Loucy (cell line): ENCODE measurements at regions not wholly inside any gene's neighbourhood (a gene's known extent, or its start where the extent isn't known, plus 50 kb on each side); places are given as distances from the start of the nearest gene placed in this dataset.

ENCODE experiments used
- H2AFZ ChIP-seq: fragments of 200-600 bp; sonication (generic); 2 replicates; pipeline ENCODE4 v1.6.0; 2016; ENCODE audit warnings: antibody characterized with exemption, mild to moderate bottlenecking, low read length, moderate library complexity
- H3F3A ChIP-seq: fragments of 200-600 bp; 2 replicates; pipeline ENCODE4 v1.6.0; 2016; ENCODE audit warnings: antibody characterized with exemption, low read depth, mild to moderate bottlenecking
- H3K27me3 ChIP-seq: fragments of 200-600 bp; sonication (generic); 2 replicates; pipeline ENCODE4 v1.6.1; 2014; ENCODE audit warnings: low read length, mild to moderate bottlenecking; ENCODE audit not compliant: insufficient read depth, poor library complexity, severe bottlenecking
- H3K36me3 ChIP-seq: fragments of 200-600 bp; sonication (generic); 2 replicates; pipeline ENCODE4 v1.6.1; 2016; ENCODE audit warnings: low read length; ENCODE audit not compliant: insufficient read depth
- H3K4me1 ChIP-seq: fragments of 200-600 bp; sonication (generic); 2 replicates; pipeline ENCODE4 v1.5.1; 2014; ENCODE audit warnings: low read length, mild to moderate bottlenecking; ENCODE audit not compliant: insufficient read depth, poor library complexity, severe bottlenecking
- H3K4me2 ChIP-seq: fragments of 200-600 bp; sonication (generic); 2 replicates; pipeline ENCODE4 v1.6.0; 2014; ENCODE audit warnings: antibody characterized with exemption, low read length, low read depth, mild to moderate bottlenecking; ENCODE audit not compliant: poor library complexity, severe bottlenecking
- H3K4me3 ChIP-seq: fragments of 200-600 bp; sonication (generic); 2 replicates; pipeline ENCODE4 v1.5.1; 2014; ENCODE audit warnings: low read length, mild to moderate bottlenecking, mixed read lengths; ENCODE audit not compliant: poor library complexity, severe bottlenecking
- H3K79me2 ChIP-seq: fragments of 200-600 bp; sonication (generic); 2 replicates; pipeline ENCODE4 v1.6.1; 2014; ENCODE audit warnings: low read length; ENCODE audit not compliant: insufficient read depth
- H3K9ac ChIP-seq: fragments of 200-600 bp; sonication (generic); 2 replicates; pipeline ENCODE4 v1.6.0; 2014; ENCODE audit warnings: mild to moderate bottlenecking, low read depth, low read length, moderate library complexity; ENCODE audit not compliant: poor library complexity, severe bottlenecking
- H3K9me2 ChIP-seq: fragments of 200-600 bp; sonication (generic); replicated peaks from 2 replicates; pipeline ENCODE4 v1.6.1; 2016; ENCODE audit warnings: low read depth, low read length, mixed read lengths
- H3K9me3 ChIP-seq: fragments of 200-600 bp; sonication (generic); 2 replicates; pipeline ENCODE4 v1.6.1; 2014; ENCODE audit warnings: mild to moderate bottlenecking, antibody characterized with exemption, low read length, low read depth; ENCODE audit not compliant: insufficient read depth
- H4K20me1 ChIP-seq: fragments of 200-600 bp; sonication (generic); 2 replicates; pipeline ENCODE4 v1.6.0; 2014; ENCODE audit warnings: antibody characterized with exemption, low read length, mild to moderate bottlenecking; ENCODE audit not compliant: insufficient read depth, poor library complexity, severe bottlenecking
- CTCF ChIP-seq: fragments of 200-600 bp; sonication (generic); conservative IDR thresholded peaks from 2 replicates; pipeline ENCODE4 v1.5.1; 2014; ENCODE audit warnings: mild to moderate bottlenecking, antibody characterized with exemption, low read length
- EZH2phosphoT487 ChIP-seq: fragments of 200-600 bp; IDR thresholded peaks from 2 replicates; pipeline ENCODE4 v1.6.1; 2018; ENCODE audit warnings: antibody characterized with exemption, mild to moderate bottlenecking, moderate library complexity, borderline replicate concordance

GRCh38 chr10:2436933-2437332 lies 630.4 kb upstream of the PFKP start:
- Histone ChIP-seq H3K36me3 (no peaks in the 10 kb centered on the region), H4K20me1 (no peaks in the 10 kb centered on the region), H3K4me2 (no peak overlapping the region), H3K79me2 (no peaks in the 10 kb centered on the region), H3K4me3 (no peak overlapping the region), H3F3A (no peaks in the 10 kb centered on the region), H3K4me1 (no peaks in the 10 kb centered on the region), H3K9me3 (no peaks in the 10 kb centered on the region), H3K27me3 (no peaks in the 10 kb centered on the region), H3K9me2 (no peaks in the 10 kb centered on the region), H3K9ac (no peak overlapping the region), H2AFZ (no peak overlapping the region)
- TF ChIP-seq EZH2phosphoT487 (no peak), CTCF (no peak)

GRCh38 chr10:2431961-2432360 lies 635.4 kb upstream of the PFKP start:
- Histone ChIP-seq H3F3A (no peaks in the 10 kb centered on the region), H3K27me3 (no peaks in the 10 kb centered on the region), H3K4me3 (no peak overlapping the region), H3K9me2 (no peaks in the 10 kb centered on the region), H3K36me3 (no peaks in the 10 kb centered on the region), H3K79me2 (no peaks in the 10 kb centered on the region), H2AFZ (no peak overlapping the region), H3K4me2 (no peak overlapping the region), H3K9me3 (no peaks in the 10 kb centered on the region), H4K20me1 (no peaks in the 10 kb centered on the region), H3K9ac (no peak overlapping the region), H3K4me1 (no peaks in the 10 kb centered on the region)
- no peak for TF ChIP-seq EZH2phosphoT487
- no peak for TF ChIP-seq CTCF

DNA sequence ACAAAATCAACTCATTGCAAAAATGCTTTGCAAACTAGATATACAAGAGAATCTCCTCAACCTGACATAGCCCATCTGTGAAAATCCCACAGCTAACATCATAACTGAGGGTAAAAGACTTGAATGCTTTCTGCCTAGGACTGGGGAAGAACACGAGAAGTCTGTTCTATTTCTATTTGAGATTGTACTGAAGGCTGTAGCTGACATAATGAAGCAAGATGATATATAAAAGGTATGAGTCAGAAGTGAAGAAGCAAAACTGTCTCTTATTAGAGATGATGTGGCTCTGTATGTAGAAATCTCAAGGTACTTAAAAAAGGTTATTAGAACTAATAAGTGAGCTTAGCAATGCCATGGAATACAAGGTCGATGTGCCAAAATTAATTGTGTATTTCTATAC lies 639.9 kb upstream of the PFKP start:
- Histone ChIP-seq H3K9me2 (no peaks in the 10 kb centered on the region), H3K4me2 (no peak overlapping the region)
- no peak for TF ChIP-seq EZH2phosphoT487
- no peak for TF ChIP-seq CTCF

More for the DNA sequence above, 639.9 kb upstream of the PFKP start:
- Histone ChIP-seq H3K79me2 (no peaks in the 10 kb centered on the region), H3K9me3 (no peaks in the 10 kb centered on the region), H3K4me3 (no peak overlapping the region), H2AFZ (no peak overlapping the region), H3K9ac (no peak overlapping the region), H3F3A (no peaks in the 10 kb centered on the region), H4K20me1 (no peaks in the 10 kb centered on the region), H3K27me3 (no peaks in the 10 kb centered on the region), H3K4me1 (no peaks in the 10 kb centered on the region), H3K36me3 (no peaks in the 10 kb centered on the region)
